Fibroblast of gingiva (primary cell): ENCODE measurements at regions not wholly inside any gene's neighbourhood (a gene's known extent, or its start where the extent isn't known, plus 50 kb on each side); places are given as distances from the start of the nearest gene placed in this dataset.

Experiments
- DNase-seq: peaks from one replicate; pipeline ENCODE4 v3.0.0-alpha.2; 2011; ENCODE audit warnings: low read depth

DNA sequence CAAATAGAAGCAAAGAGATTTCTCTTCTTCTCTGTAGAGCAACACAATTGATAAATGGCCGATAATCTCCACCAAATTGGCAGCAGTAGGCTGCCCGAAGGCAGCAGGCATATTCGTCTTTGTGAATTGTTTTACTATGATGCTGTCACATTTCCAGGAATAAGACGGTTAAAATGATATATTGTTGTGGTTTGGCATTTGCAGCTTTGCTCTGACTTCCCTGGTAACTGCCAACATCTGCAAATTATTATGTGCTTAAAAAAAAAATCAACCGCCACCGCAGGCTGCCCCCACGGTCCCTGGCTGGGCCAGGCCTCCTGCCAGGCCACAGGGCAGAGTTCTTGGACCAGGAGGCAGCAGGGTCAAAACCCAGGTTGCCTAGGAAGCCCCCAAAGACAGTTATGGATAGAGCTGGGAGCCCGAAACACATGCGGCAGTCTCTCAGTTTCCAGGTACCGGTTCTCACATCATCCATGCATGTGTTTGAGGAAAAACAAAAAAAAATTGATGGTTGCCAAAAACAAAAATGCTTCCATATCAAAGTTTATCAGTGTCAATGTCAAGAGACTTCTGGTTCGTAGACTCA is 179.3 kb downstream of the ETS2 start:
- peak; percentile 93 for DNase-seq

DNA sequence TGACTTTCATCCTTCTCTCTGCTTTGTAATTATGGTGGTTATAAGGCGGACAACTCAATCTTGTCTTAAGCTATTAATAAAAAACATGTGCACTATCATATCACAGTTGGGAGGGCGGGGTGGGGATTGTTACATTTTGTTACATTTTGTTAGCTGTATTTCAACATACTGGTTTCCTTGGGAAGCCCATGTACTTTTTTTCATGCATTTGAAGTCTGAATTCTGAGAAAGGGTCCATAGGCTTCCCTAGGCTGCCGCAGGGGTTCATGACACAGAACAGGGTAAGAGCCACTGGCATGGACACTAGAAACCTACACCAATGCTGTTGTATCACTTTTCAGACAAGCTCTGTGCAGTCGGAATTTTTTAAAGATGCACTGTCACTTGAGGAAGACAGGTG is 178.8 kb downstream of the ETS2 start:
- DNase-seq, result peak; percentile 58

DNA sequence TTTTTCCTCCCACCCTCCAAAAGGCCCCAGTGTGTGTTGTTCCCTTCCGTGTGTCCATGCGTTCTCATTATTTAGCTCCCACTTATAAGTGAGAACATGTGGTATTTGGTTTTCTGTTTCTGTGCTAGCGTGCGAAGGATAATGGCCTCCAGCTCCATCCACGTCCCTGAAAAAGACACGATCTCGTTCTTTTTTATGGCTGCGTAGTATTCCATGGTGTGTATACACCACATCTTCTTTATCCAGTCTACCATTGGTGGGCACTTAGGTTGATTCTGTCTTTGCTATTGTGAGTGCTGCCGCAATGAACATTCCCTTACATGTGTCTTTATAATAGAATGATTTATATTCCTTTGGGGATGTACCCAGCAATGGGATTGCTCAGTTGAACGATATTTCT is 177.8 kb downstream of the ETS2 start:
- no peak for DNase-seq

GRCh38 chr21:38982804-38983203 is 177.1 kb downstream of the ETS2 start:
- DNase-seq, result no peak

GRCh38 chr21:38982096-38982495 is 176.4 kb downstream of the ETS2 start:
- DNase-seq, result no peak

GRCh38 chr21:38980416-38981313 is 174.9 kb downstream of the ETS2 start:
- no peak for DNase-seq

- peak; percentile 9 for DNase-seq
Measured at GRCh38 chr21:38979271-38980121, 173.8 kb downstream of the ETS2 start.

- DNase-seq, result no peak
Measured at GRCh38 chr21:38976900-38977299, 171.2 kb downstream of the ETS2 start.

DNA sequence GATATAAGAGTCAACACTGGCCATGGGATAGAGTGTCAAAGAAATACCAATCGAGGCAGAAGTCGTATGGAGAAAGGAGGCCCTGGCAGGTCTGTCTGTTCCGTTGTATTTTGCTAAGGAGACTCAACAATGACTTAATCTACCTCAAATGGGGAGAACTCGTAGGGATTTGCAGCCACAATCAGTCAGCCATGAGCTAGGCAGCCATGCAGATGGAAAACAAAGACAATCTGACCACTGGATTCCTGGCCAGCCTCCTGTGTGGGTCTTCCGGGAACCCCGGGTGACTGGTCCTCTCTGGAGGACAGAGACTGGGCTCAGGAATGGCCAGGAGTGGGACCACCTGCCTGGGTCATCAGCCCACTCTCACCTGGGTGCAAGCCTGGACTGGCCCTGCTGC is 167.8 kb downstream of the ETS2 start:
- DNase-seq, result no peak

DNA sequence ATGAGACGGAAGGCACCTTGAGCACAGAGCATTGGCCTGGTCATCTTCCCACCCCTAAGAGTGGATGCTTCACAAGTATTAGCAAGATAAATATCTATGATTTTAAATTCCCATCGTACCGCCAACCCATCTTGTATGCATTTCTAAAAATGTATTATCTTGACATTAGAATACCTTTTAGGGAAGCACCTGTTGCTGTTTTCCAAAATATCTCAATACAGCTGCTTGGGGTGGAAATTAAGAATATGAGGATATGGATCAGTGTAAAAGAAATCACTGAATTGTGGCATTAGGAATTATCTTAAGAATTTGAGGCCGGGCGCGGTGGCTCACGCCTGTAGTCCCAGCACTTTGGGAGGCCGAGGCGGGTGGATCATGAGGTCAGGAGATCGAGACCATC is 166.3 kb downstream of the ETS2 start:
- no peak for DNase-seq

DNA sequence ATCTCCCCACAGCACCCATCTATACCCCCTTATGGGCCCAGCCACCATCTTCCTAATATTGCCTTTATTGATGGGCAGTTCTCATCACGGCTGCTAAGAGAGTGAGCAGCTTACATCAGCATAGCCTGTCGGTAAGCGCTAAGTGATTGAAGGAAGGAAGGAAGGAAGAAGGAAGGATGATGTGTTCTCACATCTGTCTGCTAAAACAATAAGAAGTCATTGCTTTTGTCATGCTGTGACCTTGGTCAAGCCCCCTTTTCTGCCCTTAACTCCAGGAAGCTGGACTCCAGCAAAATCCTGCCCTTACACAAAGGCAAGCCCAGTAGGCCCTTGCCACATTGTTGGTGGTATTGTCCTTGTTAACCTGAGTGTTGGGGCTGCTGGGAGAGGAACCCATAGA is 165.0 kb downstream of the ETS2 start:
- no peak for DNase-seq

GRCh38 chr21:38968887-38969543 is 163.3 kb downstream of the ETS2 start:
- no peak for DNase-seq

- DNase-seq, result peak; percentile 23
Measured at GRCh38 chr21:38965910-38966504, 160.3 kb downstream of the ETS2 start.

GRCh38 chr21:38965241-38965640 is 159.5 kb downstream of the ETS2 start:
- DNase-seq, result no peak

- no peak for DNase-seq
Measured at GRCh38 chr21:38963006-38963405, 157.3 kb downstream of the ETS2 start.

- DNase-seq, result no peak
Measured at GRCh38 chr21:38960251-38960650, 154.5 kb downstream of the ETS2 start.

GRCh38 chr21:38959692-38960061 is 153.9 kb downstream of the ETS2 start:
- DNase-seq, result no peak

DNA sequence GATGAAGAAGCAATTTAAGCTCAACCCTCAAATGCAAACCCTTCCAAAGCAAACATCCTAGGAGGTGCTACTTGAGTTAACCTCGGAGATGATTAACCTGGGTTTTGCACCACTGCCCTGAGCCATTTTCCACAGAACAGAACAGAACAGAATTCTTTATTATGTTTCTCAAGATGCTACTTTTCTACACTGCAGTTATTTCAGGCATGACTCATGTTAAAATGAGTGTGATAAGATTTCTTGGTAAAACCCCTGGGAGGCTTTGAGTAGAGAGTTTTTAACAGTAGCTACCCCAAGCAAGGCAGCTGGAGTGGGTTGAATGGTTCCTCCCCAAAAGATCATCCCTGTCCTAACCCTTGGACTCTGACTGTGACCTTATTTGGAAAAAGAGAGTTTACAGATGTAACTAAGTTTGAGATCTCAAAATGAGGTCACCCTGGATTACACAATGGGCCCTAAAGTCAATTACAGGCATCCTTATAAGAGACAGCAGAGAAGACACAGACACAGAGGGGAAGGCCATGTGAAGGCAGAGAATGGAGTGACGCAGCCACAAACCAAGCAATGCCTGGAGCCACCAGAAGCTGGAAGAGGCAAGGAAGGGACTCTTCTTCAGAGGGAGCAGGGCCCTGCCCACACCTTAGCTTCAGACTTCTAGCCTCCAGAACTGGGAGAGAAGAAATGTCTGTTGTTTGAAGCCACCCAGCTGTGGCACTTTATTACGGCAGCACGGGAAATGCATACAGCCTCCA is 153.4 kb downstream of the ETS2 start:
- DNase-seq, result peak; percentile 73

GRCh38 chr21:38958323-38958705 is 152.6 kb downstream of the ETS2 start:
- no peak for DNase-seq

DNA sequence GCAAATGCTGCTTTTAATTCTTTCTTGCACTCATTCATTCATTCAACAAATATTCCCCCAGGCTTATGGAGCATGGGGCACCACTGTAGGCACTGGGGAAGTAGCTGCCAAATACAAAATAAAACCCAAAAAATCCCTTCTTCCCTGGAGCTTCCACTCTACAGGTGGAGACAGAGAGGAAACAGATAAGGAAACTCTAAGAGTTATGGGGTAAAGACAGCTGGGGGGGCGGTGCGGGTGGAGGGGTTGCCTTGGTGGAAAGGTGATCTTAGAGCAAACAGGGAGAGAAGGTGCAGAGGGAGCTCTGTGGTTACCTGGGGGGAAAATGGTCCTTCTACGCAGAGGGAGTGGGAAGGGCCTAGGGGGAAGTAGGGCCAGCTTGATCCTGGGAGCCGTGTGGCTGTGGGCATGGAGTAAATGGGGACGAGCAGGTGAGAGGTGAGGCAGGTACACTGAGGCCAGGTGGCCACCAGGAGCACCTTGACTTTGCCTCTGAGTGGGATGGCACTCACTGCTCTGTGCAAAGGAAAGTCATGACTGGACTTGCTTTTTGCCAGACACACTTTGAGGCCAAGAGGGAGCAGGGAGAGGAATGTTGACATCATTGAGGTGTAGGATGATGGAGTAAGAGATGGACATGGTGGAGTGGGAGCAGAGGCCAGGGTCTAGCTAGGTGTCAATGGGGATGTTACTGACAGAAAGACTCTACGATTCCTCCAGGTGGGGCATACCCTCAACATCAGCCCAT is 152.0 kb downstream of the ETS2 start:
- DNase-seq, result no peak
